ENCODE measurements at regions not wholly inside any gene's neighbourhood (a gene's known extent, or its start where the extent isn't known, plus 50 kb on each side); places are given as distances from the start of the nearest gene placed in this dataset.

GRCh38 chr5:62960781-62961180 is 382.2 kb downstream of the LRRC70 start:
- no peak for TF ChIP-seq CTCF (conservative IDR thresholded peaks at IDR 0.05; ENCODE audit: low read depth, low read length)
- no peak for TF ChIP-seq CHD1 (IDR thresholded peaks at IDR 0.05; ENCODE audit: low read depth, low read length)
- no peak for TF ChIP-seq POLR2A (IDR thresholded peaks at IDR 0.05; ENCODE audit: low read depth, low read length)
- TF ChIP-seq FOS (IDR thresholded peaks at IDR 0.05; ENCODE audit: low read depth, low read length): no peak
- TF ChIP-seq CEBPB (IDR thresholded peaks at IDR 0.05; ENCODE audit: low read depth, low read length): no peak
- TF ChIP-seq MAFK (IDR thresholded peaks at IDR 0.05; ENCODE audit: low read depth, low read length): no peak
- TF ChIP-seq RFX5 (IDR thresholded peaks at IDR 0.05; ENCODE audit: low read depth, low read length): no peak

All from IMR-90 (cell line).